HL-60 (cell line): ENCODE measurements at regions not wholly inside any gene's neighbourhood (a gene's known extent, or its start where the extent isn't known, plus 50 kb on each side); places are given as distances from the start of the nearest gene placed in this dataset.

Experiments used
- CTCF ChIP-seq: IDR thresholded peaks from one replicate; pipeline ENCODE4 v1.5.1; 2011; ENCODE audit warnings: low read length, control low read depth, inconsistent platforms; ENCODE audit not compliant: insufficient read depth
- REST ChIP-seq: IDR thresholded peaks from 2 replicates; pipeline ENCODE4 v1.6.1; 2012; ENCODE audit warnings: low read depth; ENCODE audit not compliant: insufficient replicate concordance

- no peak for TF ChIP-seq CTCF
- TF ChIP-seq REST: no peak
Observed at GRCh38 chr5:67673618-67674017, 477.0 kb upstream of the CD180 start.
